Endothelial cell of umbilical vein (primary cell): ENCODE measurements at regions not wholly inside any gene's neighbourhood (a gene's known extent, or its start where the extent isn't known, plus 50 kb on each side); places are given as distances from the start of the nearest gene placed in this dataset.

Source experiments
- BruUV-seq: library from RNA; stranded (reverse); fragments of 400-500 nt; replicated peaks from 2 replicates; lab custom pipeline; 2021; lab: Mats Ljungman, UMichigan
- CTCF ChIA-PET: fragments of 300-600, 350-600 bp; sonication (Branson Sonifier 250); formaldehyde crosslinking; loops from one replicate; lab custom pipeline; 2021; ENCODE audit warnings: antibody characterized with exemption, inconsistent platforms; lab: Charles Lee
- POLR2A ChIA-PET: fragments of 300-600, 350-600 bp; sonication (Branson Sonifier 250); formaldehyde crosslinking; loops from one replicate; lab custom pipeline; 2021; ENCODE audit warnings: antibody characterized with exemption, inconsistent platforms; lab: Charles Lee
- DNase-seq: peaks from one replicate; pipeline ENCODE4 v3.0.0-alpha.2; 2011; ENCODE audit warnings: low read depth, low spot score
- FAIRE-seq: peaks from 2 replicates; lab custom pipeline; 2011; peaks lifted over from hg19 to GRCh38; lab: Jason Lieb, UNC
- H2AFZ ChIP-seq: 2 replicates; pipeline ENCODE4 v1.6.0; 2012; ENCODE audit warnings: low read depth, low read length, control low read depth, inconsistent platforms
- H3K27ac ChIP-seq: 2 replicates; pipeline ENCODE4 v1.5.1; 2011; ENCODE audit warnings: low read depth, mild to moderate bottlenecking, control low read depth, low read length, moderate library complexity; ENCODE audit not compliant: insufficient read depth
- H3K27me3 ChIP-seq, 2 experiments: 2 replicates each; pipeline versions ENCODE4 v1.6.0 to v1.6.1; 2011; ENCODE audit warnings: low read length in 2 of 2, mixed read lengths in 1 of 2; ENCODE audit not compliant: control insufficient read depth in 2 of 2, insufficient read depth in 2 of 2
- H3K36me3 ChIP-seq, 2 experiments: 2 replicates in 1 of 2; 3 replicates in 1 of 2; pipeline ENCODE4 v1.5.1; 2011; ENCODE audit warnings: low read length in 2 of 2, mild to moderate bottlenecking in 1 of 2, moderate library complexity in 1 of 2; ENCODE audit not compliant: control insufficient read depth in 2 of 2, insufficient read depth in 2 of 2; ENCODE audit errors: extremely low read depth in 1 of 2
- H3K4me1 ChIP-seq: 3 replicates; pipeline ENCODE4 v1.5.1; 2011; ENCODE audit warnings: mild to moderate bottlenecking, low read length; ENCODE audit not compliant: control insufficient read depth, insufficient read depth; ENCODE audit errors: extremely low read depth
- H3K4me2 ChIP-seq: 2 replicates; pipeline ENCODE4 v1.6.1; 2011; ENCODE audit warnings: low read length, control low read depth, mixed read lengths; ENCODE audit not compliant: insufficient read depth
- H3K4me3 ChIP-seq, 3 experiments: fragments of 200-600 bp in 1 of 3; sonication (generic), shearing (Covaris generic) in 1 of 3; replicated peaks in 1 of 3; 2 replicates each; pipeline ENCODE4 v1.5.1; 2011 to 2016; ENCODE audit warnings: control low read depth in 3 of 3, low read length in 3 of 3, mild to moderate bottlenecking in 2 of 3, inconsistent platforms in 1 of 3, low read depth in 1 of 3, moderate library complexity in 1 of 3; ENCODE audit not compliant: insufficient read depth in 1 of 3
- H3K79me2 ChIP-seq: 2 replicates; pipeline ENCODE4 v1.6.0; 2012; ENCODE audit warnings: low read length, inconsistent platforms; ENCODE audit not compliant: control insufficient read depth, insufficient read depth
- H3K9ac ChIP-seq: replicated peaks from 2 replicates; pipeline ENCODE3; 2011; ENCODE audit warnings: low read length, control low read depth; ENCODE audit not compliant: insufficient read depth; ENCODE audit errors: extremely low read depth
- H3K9me1 ChIP-seq: replicated peaks from 3 replicates; pipeline ENCODE4 v1.6.0; 2011; ENCODE audit warnings: mild to moderate bottlenecking, low read length; ENCODE audit not compliant: control insufficient read depth, insufficient read depth; ENCODE audit errors: extremely low read depth
- H3K9me3 ChIP-seq: replicated peaks from 2 replicates; pipeline ENCODE4 v1.5.1; 2012; ENCODE audit warnings: low read length, inconsistent platforms; ENCODE audit not compliant: control insufficient read depth, insufficient read depth
- H4K20me1 ChIP-seq: replicated peaks from 2 replicates; pipeline ENCODE3; 2011; ENCODE audit warnings: mild to moderate bottlenecking, low read length; ENCODE audit not compliant: control insufficient read depth, insufficient read depth; ENCODE audit errors: extremely low read depth
- CTCF ChIP-seq, 2 donors: IDR thresholded peaks; 1 replicate in 1 of 2; 2 replicates in 1 of 2; pipeline ENCODE4 v1.5.1; 2011; ENCODE audit warnings: low read length in 2 of 2, mild to moderate bottlenecking in 2 of 2, moderate library complexity in 2 of 2, control low read depth in 1 of 2, inconsistent platforms in 1 of 2, low read depth in 1 of 2; ENCODE audit not compliant: insufficient read depth in 1 of 2; ENCODE audit errors: extremely low read depth in 1 of 2
- EZH2 ChIP-seq: IDR thresholded peaks from 2 replicates; pipeline ENCODE4 v1.6.1; 2012; ENCODE audit warnings: borderline replicate concordance, low read depth, mild to moderate bottlenecking, moderate library complexity, low read length, inconsistent platforms; ENCODE audit not compliant: severe bottlenecking
- FOS ChIP-seq: IDR thresholded peaks from 2 replicates; pipeline ENCODE4 v1.6.1; 2011; ENCODE audit warnings: mild to moderate bottlenecking, low read length, moderate library complexity, borderline replicate concordance; ENCODE audit not compliant: insufficient read depth
- GATA2 ChIP-seq: IDR thresholded peaks from 2 replicates; pipeline ENCODE4 v1.7.0; 2011; ENCODE audit warnings: low read depth, mild to moderate bottlenecking, moderate library complexity, mixed read lengths, low read length; ENCODE audit not compliant: insufficient read length, insufficient read depth
- JUN ChIP-seq: IDR thresholded peaks from 2 replicates; pipeline ENCODE4 v1.6.1; 2011; ENCODE audit warnings: borderline replicate concordance, low read depth; ENCODE audit not compliant: insufficient read length, insufficient read depth
- MYC ChIP-seq: IDR thresholded peaks from one replicate; pipeline ENCODE4 v1.6.1; 2011; ENCODE audit warnings: mild to moderate bottlenecking, low read depth, low read length
- POLR2A ChIP-seq: IDR thresholded peaks from 2 replicates; pipeline ENCODE4 v1.6.1; 2012; ENCODE audit warnings: low read depth, mild to moderate bottlenecking, control low read depth, low read length
- POLR2AphosphoS5 ChIP-seq: IDR thresholded peaks from 2 replicates; pipeline ENCODE4 v1.6.1; 2012; ENCODE audit warnings: low read depth, mild to moderate bottlenecking, control low read depth, low read length, moderate library complexity; ENCODE audit not compliant: insufficient read depth
- dilution Hi-C: fragments of 300-500 bp; cut with MboI; formaldehyde crosslinking; loops from one replicate; pipeline ENCODE4 v1.15.0; 2019; ENCODE audit warnings: low sequenced_read_pairs; ENCODE audit not compliant: extremely low pct_ligation_motif_present
- intact Hi-C: fragments of 100-400 bp; cut with micrococcal nuclease; formaldehyde crosslinking; loops from one replicate; pipeline ENCODE4 v1.10.0; 2022
- TF ChIP-seq, protein P1 (sequence below): IDR thresholded peaks from 2 replicates; pipeline ENCODE4 v1.6.1; 2011; ENCODE audit not compliant: insufficient read depth, insufficient read length

DNA sequence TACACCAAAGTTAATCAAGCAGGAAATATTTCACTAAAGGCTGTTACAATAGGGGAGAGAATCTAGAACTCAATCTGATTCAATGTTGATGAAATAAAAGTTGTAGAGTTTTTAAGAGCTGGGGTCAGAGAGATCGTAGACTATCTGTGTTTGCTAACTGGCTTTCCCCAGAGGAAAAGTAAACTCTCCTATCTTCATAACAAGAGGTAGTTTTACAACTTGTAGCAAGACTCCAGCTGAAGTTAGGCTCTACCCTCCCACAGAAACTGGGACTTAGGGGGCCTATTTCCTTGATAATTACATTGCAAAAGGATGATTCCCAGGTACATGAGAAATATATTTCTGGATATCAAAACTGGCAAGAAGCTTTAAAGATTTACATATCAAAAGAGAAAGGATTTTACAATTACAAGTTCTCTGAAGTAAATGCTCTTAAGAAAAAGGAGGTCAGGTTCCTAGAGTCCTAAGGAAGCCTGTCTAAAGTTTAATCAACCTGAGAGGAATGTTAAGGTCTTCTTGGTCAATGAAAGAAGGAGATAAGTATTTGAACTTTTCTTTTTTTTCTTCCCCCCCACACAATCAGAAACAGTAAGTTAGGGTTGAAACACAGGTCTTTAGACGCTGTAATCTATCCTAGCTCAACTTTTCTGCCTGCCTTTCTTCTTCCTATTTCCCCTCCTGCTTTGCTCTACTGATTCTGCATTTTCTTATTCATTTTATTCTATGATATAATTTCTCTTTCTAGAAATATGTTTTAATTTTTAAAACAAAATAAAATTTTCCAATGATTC lies 692.2 kb upstream of the LINC00305 start:
- TF ChIP-seq FOS = no peak
- TF ChIP-seq POLR2AphosphoS5 = no peak
- no peak for TF ChIP-seq EZH2
- TF ChIP-seq, protein P1, sequence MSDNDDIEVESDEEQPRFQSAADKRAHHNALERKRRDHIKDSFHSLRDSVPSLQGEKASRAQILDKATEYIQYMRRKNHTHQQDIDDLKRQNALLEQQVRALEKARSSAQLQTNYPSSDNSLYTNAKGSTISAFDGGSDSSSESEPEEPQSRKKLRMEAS = no peak
- no peak for TF ChIP-seq POLR2A
- TF ChIP-seq GATA2 = no peak
- TF ChIP-seq MYC = no peak
- no peak for TF ChIP-seq CTCF (IDR thresholded peaks at IDR 0.05; ENCODE audit: extremely low read depth in 1 of 2, insufficient read depth in 1 of 2, low read depth in 1 of 2, low read length in 2 of 2)
- TF ChIP-seq JUN = no peak
- no TSS peak for BruUV-seq
- dilution Hi-C loops (no loop called here), intact Hi-C loops (no loop called here)
- Histone ChIP-seq H3K4me3 (no peak overlapping the region), H3K27ac (no peak overlapping the region), H2AFZ (no peak overlapping the region), H3K4me2 (no peak overlapping the region), H3K9me1 (no peaks in the 10 kb centered on the region), H3K4me1 (no peaks in the 10 kb centered on the region), H3K79me2 (no peaks in the 10 kb centered on the region), H3K36me3 (no peaks in the 10 kb centered on the region), H3K9me3 (peaks cover 4% of the 10 kb centered on the region), H3K9ac (no peak overlapping the region), H3K27me3 (no peaks in the 10 kb centered on the region), H4K20me1 (no peaks in the 10 kb centered on the region)
- ChIA-PET CTCF (no interaction called here), POLR2A (no interaction called here)
- FAIRE-seq (no peak), DNase-seq (no peak)
